Hepatocyte (in vitro differentiated cells): ENCODE measurements at regions not wholly inside any gene's neighbourhood (a gene's known extent, or its start where the extent isn't known, plus 50 kb on each side); places are given as distances from the start of the nearest gene placed in this dataset.

Source experiments
- DNase-seq: peaks from one replicate; pipeline ENCODE4 v3.0.0-alpha.2; 2016; ENCODE audit warnings: low spot score
- H2AFZ ChIP-seq: fragments of 200-600 bp; sonication (generic); 2 replicates; pipeline ENCODE4 v1.6.0; 2016; ENCODE audit warnings: antibody characterized with exemption, mild to moderate bottlenecking
- H3K27ac ChIP-seq: fragments of 200-600 bp; sonication (generic); 2 replicates; pipeline ENCODE4 v1.5.1; 2016; ENCODE audit warnings: mild to moderate bottlenecking
- H3K27me3 ChIP-seq: fragments of 200-600 bp; sonication (generic); 2 replicates; pipeline ENCODE4 v1.6.1; 2016
- H3K36me3 ChIP-seq: fragments of 200-600 bp; sonication (generic); replicated peaks from 2 replicates; pipeline ENCODE4 v1.5.1; 2016; ENCODE audit warnings: low read depth; ENCODE audit not compliant: insufficient read depth
- H3K4me1 ChIP-seq: fragments of 200-600 bp; sonication (generic); 2 replicates; pipeline ENCODE4 v1.5.1; 2016; ENCODE audit warnings: mild to moderate bottlenecking, moderate library complexity; ENCODE audit not compliant: insufficient read depth
- H3K4me2 ChIP-seq: fragments of 200-600 bp; sonication (generic); 2 replicates; pipeline ENCODE4 v1.6.0; 2016
- H3K4me3 ChIP-seq: fragments of 200-600 bp; sonication (generic); 2 replicates; pipeline ENCODE4 v1.5.1; 2016; ENCODE audit warnings: mild to moderate bottlenecking
- H3K79me2 ChIP-seq: fragments of 200-600 bp; sonication (generic); 2 replicates; pipeline ENCODE4 v1.6.0; 2017; ENCODE audit warnings: mild to moderate bottlenecking
- H3K9me2 ChIP-seq: fragments of 200-600 bp; sonication (generic); replicated peaks from 2 replicates; pipeline ENCODE4 v1.6.0; 2017; ENCODE audit warnings: mild to moderate bottlenecking; ENCODE audit not compliant: insufficient read depth
- H3K9me3 ChIP-seq: fragments of 200-600 bp; sonication (generic); 2 replicates; pipeline ENCODE4 v1.5.1; 2016; ENCODE audit warnings: low read depth, mild to moderate bottlenecking
- H4K20me1 ChIP-seq: fragments of 200-600 bp; sonication (generic); 2 replicates; pipeline ENCODE4 v1.6.0; 2016; ENCODE audit warnings: mild to moderate bottlenecking; ENCODE audit not compliant: insufficient read depth, poor library complexity, severe bottlenecking
- CTCF ChIP-seq: fragments of 200-600 bp; sonication (generic); IDR thresholded peaks from 2 replicates; pipeline ENCODE4 v1.5.1; 2016; ENCODE audit warnings: antibody characterized with exemption, mild to moderate bottlenecking; ENCODE audit not compliant: poor library complexity
- EZH2 ChIP-seq: fragments of 200-600 bp; sonication (generic); IDR thresholded peaks from 2 replicates; pipeline ENCODE4 v1.6.1; 2016; ENCODE audit warnings: antibody characterized with exemption, mild to moderate bottlenecking, borderline replicate concordance
- EZH2phosphoT487 ChIP-seq: fragments of 200-600 bp; sonication (generic); IDR thresholded peaks from one replicate; pipeline ENCODE4 v1.6.1; 2018; ENCODE audit warnings: antibody characterized with exemption, mild to moderate bottlenecking, low read depth, moderate library complexity; ENCODE audit not compliant: unreplicated experiment, severe bottlenecking
- WGBS: methylation state at CpG from one replicate; pipeline ENCODE4 v1.1.6; 2016; ENCODE audit warnings: low lambda C conversion rate; ENCODE audit errors: missing lambda C conversion rate; 5-methylcytosine and 5-hydroxymethylcytosine counted together

- H3K4me2 ChIP-seq, result no peak overlapping the region
- H3K4me3 ChIP-seq, result no peak overlapping the region
- H3K79me2 ChIP-seq, result no peaks in the 10 kb centered on the region
- no peak overlapping the region for H3K27ac ChIP-seq
- no peaks in the 10 kb centered on the region for H4K20me1 ChIP-seq
- 59% methylated on average over 10 of the region's 10 CpGs for WGBS
- no peaks in the 10 kb centered on the region for H3K27me3 ChIP-seq
- no peak overlapping the region for H2AFZ ChIP-seq
- DNase-seq, result no peak
- H3K9me2 ChIP-seq, result no peaks in the 10 kb centered on the region
- no peaks in the 10 kb centered on the region for H3K36me3 ChIP-seq
- TF ChIP-seq EZH2phosphoT487 (no peak), CTCF (no peak), EZH2 (no peak)
- no peaks in the 10 kb centered on the region for H3K9me3 ChIP-seq
- peaks cover 12% of the 10 kb centered on the region for H3K4me1 ChIP-seq
Measured at GRCh38 chr13:52924289-52925148, 76.1 kb upstream of the PCDH8 start.

GRCh38 chr13:52922961-52923360 is 74.5 kb upstream of the PCDH8 start:
- no peaks in the 10 kb centered on the region for H3K9me3 ChIP-seq
- H3K36me3 ChIP-seq, result no peaks in the 10 kb centered on the region
- no peaks in the 10 kb centered on the region for H3K79me2 ChIP-seq
- TF ChIP-seq EZH2 (no peak), EZH2phosphoT487 (no peak), CTCF (no peak)
- no peaks in the 10 kb centered on the region for H3K27me3 ChIP-seq
- no peak overlapping the region for H3K27ac ChIP-seq
- no peaks in the 10 kb centered on the region for H4K20me1 ChIP-seq
- no peak overlapping the region for H3K4me2 ChIP-seq
- no peak overlapping the region for H2AFZ ChIP-seq
- H3K4me1 ChIP-seq, result peaks cover 12% of the 10 kb centered on the region
- no peak for DNase-seq
- WGBS, result 97% methylated on average over 1 of the region's 1 CpG
- no peak overlapping the region for H3K4me3 ChIP-seq
- no peaks in the 10 kb centered on the region for H3K9me2 ChIP-seq

- H3K27ac ChIP-seq, result no peak overlapping the region
- no peaks in the 10 kb centered on the region for H3K9me3 ChIP-seq
- H4K20me1 ChIP-seq, result no peaks in the 10 kb centered on the region
- no peak for DNase-seq
- H3K4me2 ChIP-seq, result no peak overlapping the region
- H3K4me3 ChIP-seq, result no peak overlapping the region
- H3K9me2 ChIP-seq, result no peaks in the 10 kb centered on the region
- H3K36me3 ChIP-seq, result no peaks in the 10 kb centered on the region
- no peak overlapping the region for H2AFZ ChIP-seq
- 92% methylated on average over 3 of the region's 3 CpGs for WGBS
- TF ChIP-seq CTCF (no peak), EZH2 (no peak), EZH2phosphoT487 (no peak)
- H3K27me3 ChIP-seq, result no peaks in the 10 kb centered on the region
- peaks cover 12% of the 10 kb centered on the region for H3K4me1 ChIP-seq
- no peaks in the 10 kb centered on the region for H3K79me2 ChIP-seq
Measured at GRCh38 chr13:52921194-52921593, 72.8 kb upstream of the PCDH8 start.
